ENCODE measurements at regions not wholly inside any gene's neighbourhood (a gene's known extent, or its start where the extent isn't known, plus 50 kb on each side); places are given as distances from the start of the nearest gene placed in this dataset.
"Not testable (repeated sequence)": the region's sequence is repeated elsewhere in the genome, so short reads cannot be mapped to it uniquely, and the experiment has no call there.

DNA sequence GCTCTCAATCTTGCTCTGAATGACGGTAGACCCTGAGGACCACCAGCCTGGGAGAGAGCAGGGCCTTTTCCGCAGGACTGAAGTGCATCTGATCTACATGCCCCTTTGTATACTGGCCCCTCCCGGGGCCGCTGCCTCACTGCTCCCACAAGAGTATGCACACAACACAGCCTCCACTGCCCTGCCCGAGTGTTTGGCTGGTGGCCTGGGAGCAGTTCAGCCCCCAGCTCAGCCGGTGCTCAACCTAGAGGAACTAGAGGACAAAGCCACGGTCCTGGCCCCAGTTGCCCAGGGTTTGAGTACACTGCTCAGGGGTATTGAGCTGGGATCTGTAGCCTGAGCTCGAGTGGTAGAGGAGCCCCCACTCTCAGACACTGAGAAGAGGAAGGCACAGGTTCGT is 118.9 kb upstream of the CAB39 start:
- no peaks in the 10 kb centered on the region for H3K27me3 ChIP-seq (ENCODE audit: insufficient read depth, insufficient read length)
- no peak for DNase-seq (ENCODE audit: low read depth, low spot score)
- H3K4me3 ChIP-seq (ENCODE audit: insufficient read length, low read depth) = no peak overlapping the region
- no peaks in the 10 kb centered on the region for H3K36me3 ChIP-seq (ENCODE audit: insufficient read depth, insufficient read length, low read length)
- no peak overlapping the region for H3K9ac ChIP-seq (ENCODE audit: insufficient read length, low read depth)
- peaks cover 3% of the 10 kb centered on the region for H3K4me1 ChIP-seq (ENCODE audit: insufficient read depth, insufficient read length)
- H3K9me3 ChIP-seq (ENCODE audit: insufficient read depth, low read length) = no peaks in the 10 kb centered on the region
- TF ChIP-seq SUZ12 (IDR thresholded peaks at IDR 0.05; ENCODE audit: extremely low read depth, insufficient read depth, insufficient read length) (no peak), ZNF274 (IDR thresholded peaks at IDR 0.05; ENCODE audit: low read depth, low read length) (no peak), YY1 (IDR thresholded peaks at IDR 0.05; ENCODE audit: insufficient read depth, insufficient read length) (no peak)

DNA sequence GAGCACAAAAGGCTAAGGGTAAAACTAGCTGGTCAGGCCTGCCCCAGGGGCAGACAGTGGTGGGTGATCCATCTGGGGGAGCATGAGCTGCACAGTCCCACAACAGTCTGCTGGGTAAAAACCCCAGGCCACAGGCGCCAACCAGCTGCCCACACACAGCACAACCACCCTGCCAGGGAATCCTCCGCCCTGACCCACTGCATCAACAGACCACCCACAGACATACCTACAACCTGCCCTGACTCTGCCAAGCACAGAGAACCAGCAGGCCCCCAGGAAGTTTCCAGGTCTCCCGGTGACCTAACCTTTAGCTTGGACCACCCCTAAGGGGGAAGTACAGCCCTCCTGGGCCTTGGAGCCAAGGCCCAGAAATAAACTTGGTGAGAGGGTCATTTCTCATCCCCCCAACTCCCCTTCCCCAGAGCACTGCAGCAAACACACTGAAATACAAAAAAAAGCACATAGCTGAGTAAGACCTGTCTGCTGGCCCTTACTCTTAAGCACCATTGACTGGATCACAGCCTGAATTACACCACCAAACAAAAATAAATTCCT is 118.3 kb upstream of the CAB39 start:
- Histone ChIP-seq H3K9me3 (ENCODE audit: insufficient read depth, low read length) (no peaks in the 10 kb centered on the region), H3K27me3 (ENCODE audit: insufficient read depth, insufficient read length) (no peaks in the 10 kb centered on the region), H3K4me1 (ENCODE audit: insufficient read depth, insufficient read length) (peaks cover 3% of the 10 kb centered on the region), H3K9ac (ENCODE audit: insufficient read length, low read depth) (no peak overlapping the region), H3K36me3 (ENCODE audit: insufficient read depth, insufficient read length, low read length) (no peaks in the 10 kb centered on the region), H3K4me3 (ENCODE audit: insufficient read length, low read depth) (no peak overlapping the region)
- DNase-seq (ENCODE audit: low read depth, low spot score) = no peak
- no peak for TF ChIP-seq YY1 (IDR thresholded peaks at IDR 0.05; ENCODE audit: insufficient read depth, insufficient read length)
- TF ChIP-seq SUZ12 (IDR thresholded peaks at IDR 0.05; ENCODE audit: extremely low read depth, insufficient read depth, insufficient read length) = no peak
- no peak for TF ChIP-seq ZNF274 (IDR thresholded peaks at IDR 0.05; ENCODE audit: low read depth, low read length)

DNA sequence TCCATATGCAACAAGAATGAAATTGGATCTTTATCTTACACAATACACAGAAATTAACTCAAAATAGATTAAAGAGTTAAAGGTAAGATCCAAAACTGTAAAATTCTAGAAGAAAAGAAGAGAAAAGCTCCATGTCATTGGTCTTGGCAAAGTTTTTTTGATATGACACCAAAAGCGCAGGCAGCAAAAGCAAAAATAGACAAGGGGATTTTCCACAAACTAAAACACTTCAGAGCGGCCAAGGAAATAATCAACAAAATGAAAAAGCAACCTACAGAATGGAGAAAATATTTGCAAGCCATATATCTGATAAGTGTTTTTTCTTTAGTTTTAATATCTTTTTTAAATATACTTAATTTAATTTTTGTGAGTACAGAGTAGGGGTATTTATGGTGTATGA is 112.8 kb upstream of the CAB39 start:
- TF ChIP-seq ZNF274 (IDR thresholded peaks at IDR 0.05; ENCODE audit: low read depth, low read length) (no peak), SUZ12 (IDR thresholded peaks at IDR 0.05; ENCODE audit: extremely low read depth, insufficient read depth, insufficient read length) (no peak), YY1 (IDR thresholded peaks at IDR 0.05; ENCODE audit: insufficient read depth, insufficient read length) (no peak)
- no peak for DNase-seq (ENCODE audit: low read depth, low spot score)
- Histone ChIP-seq H3K9ac (ENCODE audit: insufficient read length, low read depth) (no peak overlapping the region), H3K4me3 (ENCODE audit: insufficient read length, low read depth) (no peak overlapping the region), H3K9me3 (ENCODE audit: insufficient read depth, low read length) (no peaks in the 10 kb centered on the region), H3K36me3 (ENCODE audit: insufficient read depth, insufficient read length, low read length) (no peaks in the 10 kb centered on the region), H3K4me1 (ENCODE audit: insufficient read depth, insufficient read length) (no peaks in the 10 kb centered on the region), H3K27me3 (ENCODE audit: insufficient read depth, insufficient read length) (no peaks in the 10 kb centered on the region)

DNA sequence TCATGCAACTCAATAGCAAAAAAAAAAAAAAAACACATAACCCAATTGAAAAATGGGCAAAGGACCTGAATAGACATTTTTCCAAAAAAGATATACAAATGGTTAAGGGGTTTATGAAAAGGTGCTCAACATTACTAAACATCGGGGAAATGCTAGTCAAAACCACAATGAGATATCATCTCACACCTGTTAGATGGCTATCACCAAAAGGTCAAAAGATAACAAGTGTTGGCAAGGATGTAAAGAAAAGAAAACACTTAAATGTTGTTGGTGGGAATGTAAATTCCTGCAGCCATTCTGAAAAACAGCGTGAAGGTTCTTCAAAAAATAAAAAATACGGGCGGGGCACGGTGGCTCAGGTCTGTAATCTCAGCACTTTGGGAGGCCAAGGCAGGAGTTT is 112.4 kb upstream of the CAB39 start:
- no peak for DNase-seq (ENCODE audit: low read depth, low spot score)
- H3K4me3 ChIP-seq (ENCODE audit: insufficient read length, low read depth) = no peak overlapping the region
- H3K9ac ChIP-seq (ENCODE audit: insufficient read length, low read depth) = no peak overlapping the region
- no peaks in the 10 kb centered on the region for H3K36me3 ChIP-seq (ENCODE audit: insufficient read depth, insufficient read length, low read length)
- no peak for TF ChIP-seq SUZ12 (IDR thresholded peaks at IDR 0.05; ENCODE audit: extremely low read depth, insufficient read depth, insufficient read length)
- TF ChIP-seq ZNF274 (IDR thresholded peaks at IDR 0.05; ENCODE audit: low read depth, low read length) = no peak
- TF ChIP-seq YY1 (IDR thresholded peaks at IDR 0.05; ENCODE audit: insufficient read depth, insufficient read length) = no peak
- H3K9me3 ChIP-seq (ENCODE audit: insufficient read depth, low read length) = no peaks in the 10 kb centered on the region
- H3K27me3 ChIP-seq (ENCODE audit: insufficient read depth, insufficient read length) = no peaks in the 10 kb centered on the region
- H3K4me1 ChIP-seq (ENCODE audit: insufficient read depth, insufficient read length) = no peaks in the 10 kb centered on the region

DNA sequence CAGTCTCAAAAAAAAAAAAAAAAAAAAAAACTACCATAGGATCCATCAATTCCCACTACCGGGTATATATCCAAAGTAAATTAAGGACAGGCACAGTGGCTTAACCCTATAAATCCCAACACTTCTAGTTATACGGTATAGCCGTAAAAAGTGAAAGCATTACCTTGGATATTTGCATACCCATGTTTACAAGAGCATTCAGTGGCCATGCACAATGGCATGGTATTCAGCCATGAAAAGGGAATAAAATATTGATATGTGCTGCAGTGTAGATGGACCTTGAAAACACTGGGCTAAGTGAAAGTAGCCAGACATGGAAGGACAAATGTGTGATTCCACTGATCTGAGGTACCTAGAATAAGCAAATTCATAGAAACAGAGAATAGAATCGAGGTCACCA is 111.8 kb upstream of the CAB39 start:
- DNase-seq (ENCODE audit: low read depth, low spot score) = no peak
- TF ChIP-seq YY1 (IDR thresholded peaks at IDR 0.05; ENCODE audit: insufficient read depth, insufficient read length) = no peak
- TF ChIP-seq SUZ12 (IDR thresholded peaks at IDR 0.05; ENCODE audit: extremely low read depth, insufficient read depth, insufficient read length) = no peak
- TF ChIP-seq ZNF274 (IDR thresholded peaks at IDR 0.05; ENCODE audit: low read depth, low read length) = no peak
- H3K4me3 ChIP-seq (ENCODE audit: insufficient read length, low read depth) = no peak overlapping the region
- H3K27me3 ChIP-seq (ENCODE audit: insufficient read depth, insufficient read length) = no peaks in the 10 kb centered on the region
- H3K36me3 ChIP-seq (ENCODE audit: insufficient read depth, insufficient read length, low read length) = no peaks in the 10 kb centered on the region
- no peaks in the 10 kb centered on the region for H3K9me3 ChIP-seq (ENCODE audit: insufficient read depth, low read length)
- no peaks in the 10 kb centered on the region for H3K4me1 ChIP-seq (ENCODE audit: insufficient read depth, insufficient read length)
- H3K9ac ChIP-seq (ENCODE audit: insufficient read length, low read depth) = no peak overlapping the region

DNA sequence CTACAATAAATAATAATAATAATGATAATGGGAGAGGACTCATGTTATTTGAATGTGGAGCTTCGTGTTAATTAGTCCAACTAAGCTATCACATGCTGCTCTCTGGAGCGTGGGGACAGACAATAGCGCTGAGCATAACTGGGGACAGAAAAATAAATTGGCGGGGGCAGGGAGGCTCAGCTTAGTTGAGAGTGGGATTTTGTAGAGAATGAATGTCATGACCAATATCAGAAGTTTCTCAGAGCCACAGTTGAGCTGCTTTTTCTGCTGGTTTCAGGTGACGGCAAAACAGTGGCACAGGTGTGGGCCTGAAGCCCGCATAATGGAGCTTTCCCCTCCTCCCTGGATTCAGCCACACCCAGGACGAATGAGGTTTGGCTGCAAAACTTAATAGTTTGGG is 111.1 kb upstream of the CAB39 start:
- Histone ChIP-seq H3K27me3 (ENCODE audit: insufficient read depth, insufficient read length) (no peaks in the 10 kb centered on the region), H3K4me3 (ENCODE audit: insufficient read length, low read depth) (no peak overlapping the region), H3K9ac (ENCODE audit: insufficient read length, low read depth) (no peak overlapping the region), H3K36me3 (ENCODE audit: insufficient read depth, insufficient read length, low read length) (no peaks in the 10 kb centered on the region), H3K4me1 (ENCODE audit: insufficient read depth, insufficient read length) (no peaks in the 10 kb centered on the region), H3K9me3 (ENCODE audit: insufficient read depth, low read length) (no peaks in the 10 kb centered on the region)
- DNase-seq (ENCODE audit: low read depth, low spot score) = no peak
- TF ChIP-seq ZNF274 (IDR thresholded peaks at IDR 0.05; ENCODE audit: low read depth, low read length) = no peak
- TF ChIP-seq SUZ12 (IDR thresholded peaks at IDR 0.05; ENCODE audit: extremely low read depth, insufficient read depth, insufficient read length) = no peak
- no peak for TF ChIP-seq YY1 (IDR thresholded peaks at IDR 0.05; ENCODE audit: insufficient read depth, insufficient read length)

DNA sequence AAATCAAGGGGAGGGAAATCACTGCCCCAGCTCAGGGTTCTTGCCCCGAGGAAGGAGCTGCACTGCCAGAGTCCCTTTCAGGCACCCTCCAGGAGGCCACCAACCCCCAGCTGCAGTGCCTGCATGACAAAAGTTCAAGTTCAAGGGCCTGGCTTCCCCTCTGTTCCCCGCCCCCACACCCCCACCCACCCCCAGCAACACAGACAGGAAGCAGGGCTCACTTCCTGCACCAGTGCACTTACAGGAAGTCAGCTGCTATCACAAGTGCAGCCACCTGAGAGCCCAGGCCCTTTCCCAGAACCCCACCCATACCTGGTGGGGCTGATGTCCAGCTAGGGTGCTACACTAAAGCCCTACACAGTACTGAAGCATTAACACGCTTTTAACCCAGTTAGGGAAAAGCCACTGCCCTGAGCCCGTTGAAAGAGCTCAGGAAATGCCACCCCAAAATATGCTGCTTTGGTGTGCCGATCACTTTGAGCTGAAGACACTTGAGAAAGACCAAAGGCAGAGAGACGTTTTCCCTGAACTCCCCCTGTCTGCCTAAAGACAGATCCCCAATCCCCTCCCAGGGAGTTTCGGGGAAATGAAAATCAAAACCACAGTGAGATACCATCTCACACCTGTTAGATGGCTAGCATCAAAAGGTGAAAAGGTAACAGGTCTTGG is 109.9 kb upstream of the CAB39 start:
- H3K9ac ChIP-seq (ENCODE audit: insufficient read length, low read depth) = no peak overlapping the region
- no peak for TF ChIP-seq ZNF274 (IDR thresholded peaks at IDR 0.05; ENCODE audit: low read depth, low read length)
- no peaks in the 10 kb centered on the region for H3K27me3 ChIP-seq (ENCODE audit: insufficient read depth, insufficient read length)
- H3K36me3 ChIP-seq (ENCODE audit: insufficient read depth, insufficient read length, low read length) = no peaks in the 10 kb centered on the region
- no peaks in the 10 kb centered on the region for H3K4me1 ChIP-seq (ENCODE audit: insufficient read depth, insufficient read length)
- H3K4me3 ChIP-seq (ENCODE audit: insufficient read length, low read depth) = no peak overlapping the region
- no peaks in the 10 kb centered on the region for H3K9me3 ChIP-seq (ENCODE audit: insufficient read depth, low read length)
- DNase-seq (ENCODE audit: low read depth, low spot score) = no peak

DNA sequence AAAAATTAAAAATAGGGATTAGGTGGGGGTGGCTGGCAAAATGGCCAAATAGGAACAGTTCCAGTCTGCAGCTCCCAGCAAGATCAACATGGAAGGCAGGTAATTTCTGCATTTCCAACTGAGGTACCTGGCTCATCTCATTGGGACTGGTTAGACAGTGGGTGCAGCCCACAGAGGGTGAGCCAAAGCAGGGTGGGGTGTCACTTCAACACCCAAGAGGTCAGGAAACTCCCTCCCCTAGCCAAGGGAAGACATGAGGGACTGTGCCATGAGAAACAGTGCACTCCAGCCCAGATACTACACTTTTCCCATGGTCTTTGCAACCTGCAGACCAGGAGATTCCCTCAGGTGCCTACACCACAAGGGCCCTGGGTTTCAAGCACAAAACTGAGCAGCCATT is 109.3 kb upstream of the CAB39 start:
- not testable (repeated sequence) for H3K4me3 ChIP-seq (ENCODE audit: insufficient read length, low read depth); H3K9me3 ChIP-seq (ENCODE audit: insufficient read depth, low read length); H3K27me3 ChIP-seq (ENCODE audit: insufficient read depth, insufficient read length); H3K4me1 ChIP-seq (ENCODE audit: insufficient read depth, insufficient read length); H3K9ac ChIP-seq (ENCODE audit: insufficient read length, low read depth); H3K36me3 ChIP-seq (ENCODE audit: insufficient read depth, insufficient read length, low read length); DNase-seq (ENCODE audit: low read depth, low spot score)

DNA sequence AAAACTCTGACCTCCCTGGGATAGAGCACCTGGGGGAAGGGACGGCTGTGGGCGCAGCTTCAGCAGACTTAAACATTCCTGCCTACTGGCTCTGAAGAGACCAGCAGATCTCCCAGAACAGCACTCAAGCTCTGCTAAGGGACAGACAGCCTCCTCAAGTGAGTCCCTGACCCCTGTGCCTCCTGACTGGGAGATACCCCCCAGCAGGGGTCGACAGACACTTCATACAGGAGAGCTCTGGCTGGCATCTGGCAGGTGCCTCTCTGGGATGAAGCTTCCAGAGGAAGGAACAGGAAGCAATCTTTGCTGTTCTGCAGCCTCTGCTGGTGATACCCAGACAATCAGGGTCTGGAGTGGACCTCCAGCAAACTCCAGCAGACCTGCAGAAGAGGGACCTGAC is 108.5 kb upstream of the CAB39 start:
- H3K4me1 ChIP-seq (ENCODE audit: insufficient read depth, insufficient read length); H3K9ac ChIP-seq (ENCODE audit: insufficient read length, low read depth); H3K9me3 ChIP-seq (ENCODE audit: insufficient read depth, low read length); H3K4me3 ChIP-seq (ENCODE audit: insufficient read length, low read depth); H3K36me3 ChIP-seq (ENCODE audit: insufficient read depth, insufficient read length, low read length); H3K27me3 ChIP-seq (ENCODE audit: insufficient read depth, insufficient read length); DNase-seq (ENCODE audit: low read depth, low spot score): not testable (repeated sequence)
